Ammon's horn (tissue), 1 donor: ENCODE measurements at regions not wholly inside any gene's neighbourhood (a gene's known extent, or its start where the extent isn't known, plus 50 kb on each side); places are given as distances from the start of the nearest gene placed in this dataset.
A peak's percentile ranks its signal among the peaks of the same experiment; 100 is the strongest.
"Not testable (repeated sequence)": the region's sequence is repeated elsewhere in the genome, so short reads cannot be mapped to it uniquely, and the experiment has no call there.

Source experiments
- DNase-seq: peaks from one replicate; pipeline ENCODE4 v3.0.0-alpha.2; 2016; ENCODE audit warnings: low spot score

- not testable (repeated sequence) for DNase-seq
These were observed 144.9 kb upstream of the APOOL start for GRCh38 chrX:84858771-84859170.

DNA sequence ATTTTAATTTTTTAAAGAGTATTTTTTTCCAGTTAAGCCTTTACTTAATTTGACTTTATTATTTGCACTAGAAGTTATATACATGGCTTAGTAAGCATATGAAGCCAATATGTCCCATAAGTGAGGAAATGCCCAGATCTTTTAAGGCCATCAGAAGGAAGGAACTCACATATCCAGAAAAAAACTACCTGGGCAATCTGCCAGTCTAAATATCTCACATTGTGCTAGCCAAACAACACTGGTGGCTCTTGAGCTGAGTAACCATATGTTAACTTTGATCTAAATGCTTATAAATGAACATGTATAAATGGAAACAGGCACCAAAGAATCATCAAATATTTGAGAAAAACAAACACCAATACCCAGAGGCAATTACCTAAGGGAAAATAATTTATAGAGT lies 138.6 kb upstream of the APOOL start:
- no peak for DNase-seq

- DNase-seq = not testable (repeated sequence)
These were observed 133.4 kb upstream of the APOOL start for GRCh38 chrX:84870281-84870680.

DNA sequence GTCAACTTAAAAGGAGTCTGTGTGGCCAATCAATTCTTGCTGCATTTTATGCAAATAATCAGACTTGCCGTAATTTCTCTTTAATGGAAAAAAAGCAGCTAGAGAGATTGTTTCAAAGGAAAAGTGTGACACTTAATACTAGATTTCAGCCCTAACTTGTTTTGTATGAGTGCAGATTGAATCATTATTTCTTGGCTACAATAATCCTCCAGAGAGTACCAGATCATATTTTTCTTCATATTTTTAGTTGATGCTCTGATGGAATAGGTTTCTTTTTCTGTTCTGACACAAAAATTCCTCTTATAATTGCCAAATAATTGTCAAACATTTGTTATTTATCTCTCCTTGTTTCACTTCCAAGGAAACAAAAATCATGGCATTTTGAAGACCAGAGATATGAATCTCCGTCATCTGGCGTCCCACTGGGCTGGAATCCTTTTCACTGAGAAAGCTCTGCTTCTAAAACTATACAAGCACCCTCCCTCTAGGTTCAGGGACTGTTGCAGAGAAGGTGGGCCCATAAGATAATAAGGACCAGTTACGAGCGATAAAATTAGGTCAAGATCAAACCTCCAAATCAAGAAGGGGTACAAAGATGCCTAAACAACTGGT lies 131.4 kb upstream of the APOOL start:
- not testable (repeated sequence) for DNase-seq

- DNase-seq = no peak
These were observed 130.5 kb upstream of the APOOL start for GRCh38 chrX:84873176-84873575.

GRCh38 chrX:84876876-84877275 lies 126.8 kb upstream of the APOOL start:
- no peak for DNase-seq

- no peak for DNase-seq
These were observed 109.8 kb upstream of the APOOL start for GRCh38 chrX:84893897-84894296.

GRCh38 chrX:84907324-84907968 lies 96.2 kb upstream of the APOOL start:
- DNase-seq = peak; percentile 2

- no peak for DNase-seq
These were observed 94.5 kb upstream of the APOOL start for GRCh38 chrX:84909151-84909550.

DNA sequence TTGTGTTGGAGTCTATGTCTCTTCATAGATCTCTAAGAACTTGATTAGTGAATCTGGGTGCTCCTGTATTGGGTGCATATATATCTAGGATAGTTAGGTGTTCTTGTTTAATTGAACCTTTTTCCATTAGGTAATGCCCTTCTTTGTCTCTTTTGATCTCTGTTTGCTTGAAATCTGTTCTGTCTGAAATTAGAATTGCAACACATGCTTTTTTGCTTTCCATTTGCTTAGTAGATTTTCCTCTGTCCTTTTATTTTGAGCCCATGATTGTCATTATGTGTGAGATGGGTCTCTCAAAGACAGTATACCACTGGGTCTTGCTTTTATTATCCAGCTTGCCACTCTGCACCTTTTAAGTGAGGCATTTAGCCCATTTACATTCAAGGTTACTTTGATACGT lies 79.1 kb upstream of the APOOL start:
- no peak for DNase-seq

DNA sequence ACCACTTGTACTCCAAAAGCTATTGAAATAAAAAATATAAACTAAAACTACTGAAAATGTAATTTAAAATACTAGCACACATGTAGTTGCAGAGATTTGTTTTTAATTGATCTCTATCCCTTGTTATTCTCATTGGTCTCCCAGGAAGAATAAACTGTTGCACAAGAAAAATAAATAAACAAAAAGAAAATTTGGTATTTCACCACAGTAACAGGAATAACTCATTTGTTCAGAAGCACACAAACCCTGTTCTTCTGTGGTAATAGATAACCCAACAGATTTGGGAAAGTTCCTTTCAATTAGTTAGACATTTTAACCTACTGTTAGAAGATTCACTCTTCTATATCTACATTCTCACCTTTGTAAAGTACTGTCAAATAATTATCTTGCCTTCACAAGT lies 70.9 kb upstream of the APOOL start:
- DNase-seq = no peak

DNA sequence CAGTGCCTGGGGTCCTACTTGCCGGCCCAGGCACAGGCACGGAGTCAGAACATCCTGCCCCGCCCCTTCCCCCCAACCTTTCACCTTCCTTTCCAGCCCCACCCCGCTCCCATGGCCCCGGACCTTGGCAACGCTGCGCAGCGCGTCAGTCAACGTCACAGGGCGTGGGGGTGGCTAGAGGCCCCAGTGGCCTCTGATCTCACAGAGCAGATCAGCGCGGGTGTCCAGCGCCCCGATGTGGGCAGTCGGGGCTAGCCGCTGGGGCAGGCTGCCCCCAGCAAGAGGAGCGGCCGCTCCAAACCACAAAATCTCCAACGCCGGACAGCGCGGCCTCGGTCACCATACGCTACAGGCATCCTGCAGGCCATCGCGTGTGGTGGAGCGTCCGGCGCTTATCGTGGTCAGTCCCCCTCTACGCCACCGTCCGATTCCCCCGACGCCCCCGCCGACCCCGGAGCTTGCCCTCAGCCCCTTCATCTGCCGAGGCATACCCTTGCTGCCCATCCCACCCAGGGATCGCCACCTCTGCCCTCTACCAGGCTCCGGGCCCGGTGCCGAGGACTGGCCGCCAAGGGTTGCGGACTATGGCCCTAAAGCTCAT lies 69.6 kb upstream of the APOOL start:
- no peak for DNase-seq
